Neural cell (in vitro differentiated cells): ENCODE measurements at regions not wholly inside any gene's neighbourhood (a gene's known extent, or its start where the extent isn't known, plus 50 kb on each side); places are given as distances from the start of the nearest gene placed in this dataset.

Source experiments
- H2AFZ ChIP-seq: fragments of 200-600, 300-800 bp; sonication (generic), shearing (Covaris generic); 2 replicates; pipeline ENCODE4 v1.6.0; 2014; ENCODE audit warnings: low read depth, mild to moderate bottlenecking, antibody characterized with exemption, low read length, moderate library complexity
- H3F3A ChIP-seq: fragments of 200-600 bp; shearing (Covaris generic); 2 replicates; pipeline ENCODE4 v1.6.1; 2016; ENCODE audit warnings: mild to moderate bottlenecking, moderate library complexity, mixed read lengths, antibody characterized with exemption, low read length; ENCODE audit not compliant: insufficient read depth, poor library complexity, severe bottlenecking
- H3K27ac ChIP-seq: fragments of 200-600, 300-800 bp; sonication (generic), shearing (Covaris generic); 2 replicates; pipeline ENCODE4 v1.5.1; 2014; ENCODE audit warnings: mild to moderate bottlenecking, low read length, moderate library complexity
- H3K27me3 ChIP-seq: fragments of 300-800, 200-600 bp; sonication (generic), shearing (Covaris generic); 2 replicates; pipeline ENCODE4 v1.6.0; 2014; ENCODE audit warnings: mild to moderate bottlenecking, low read depth, low read length, moderate library complexity; ENCODE audit not compliant: insufficient read depth
- H3K36me3 ChIP-seq: fragments of 300-800, 200-600 bp; sonication (generic), shearing (Covaris generic); 2 replicates; pipeline ENCODE4 v1.5.1; 2014; ENCODE audit warnings: mild to moderate bottlenecking, antibody characterized with exemption, low read length, moderate library complexity; ENCODE audit not compliant: insufficient read depth
- H3K4me2 ChIP-seq: fragments of 300-800, 200-600 bp; sonication (generic), shearing (Covaris generic); 2 replicates; pipeline ENCODE4 v1.6.0; 2014; ENCODE audit warnings: mild to moderate bottlenecking, low read length
- H3K4me3 ChIP-seq: fragments of 300-800, 200-600 bp; sonication (generic), shearing (Covaris generic); 2 replicates; pipeline ENCODE4 v1.5.1; 2014; ENCODE audit warnings: mild to moderate bottlenecking, low read length, moderate library complexity
- H3K79me2 ChIP-seq: fragments of 200-600 bp; shearing (Covaris generic); replicated peaks from 2 replicates; pipeline ENCODE4 v1.6.0; 2014; ENCODE audit warnings: mild to moderate bottlenecking, low read length, moderate library complexity; ENCODE audit not compliant: insufficient read depth
- H3K9ac ChIP-seq: fragments of 300-800, 200-600 bp; sonication (generic), shearing (Covaris generic); 2 replicates; pipeline ENCODE4 v1.6.1; 2016; ENCODE audit warnings: mild to moderate bottlenecking, low read length, mixed read lengths
- H3K9me2 ChIP-seq: fragments of 200-600 bp; shearing (Covaris generic); 2 replicates; pipeline ENCODE4 v1.6.1; 2016; ENCODE audit warnings: mild to moderate bottlenecking, low read length, mixed read lengths; ENCODE audit not compliant: insufficient read depth
- H3K9me3 ChIP-seq: fragments of 200-600, 300-800 bp; sonication (generic), shearing (Covaris generic); 2 replicates; pipeline ENCODE4 v1.6.1; 2016; ENCODE audit warnings: mild to moderate bottlenecking, mixed run types, low read length, moderate library complexity, mixed read lengths
- H4K20me1 ChIP-seq: fragments of 200-600 bp; shearing (Covaris generic); 2 replicates; pipeline ENCODE4 v1.6.1; 2016; ENCODE audit warnings: mild to moderate bottlenecking, mixed run types; ENCODE audit not compliant: insufficient read depth
- CTCF ChIP-seq: fragments of 450-650 bp; IDR thresholded peaks from 2 replicates; pipeline ENCODE4 v1.5.1; 2014; ENCODE audit warnings: antibody characterized with exemption, mild to moderate bottlenecking, moderate library complexity; ENCODE audit not compliant: poor library complexity, severe bottlenecking
- EP300 ChIP-seq: fragments of 450-650 bp; conservative IDR thresholded peaks from 2 replicates; pipeline ENCODE4 v1.6.1; 2014; ENCODE audit warnings: antibody characterized with exemption, mild to moderate bottlenecking, moderate library complexity; ENCODE audit not compliant: poor library complexity, severe bottlenecking
- EZH2 ChIP-seq: fragments of 200-600, 300-800 bp; shearing (Covaris generic), sonication (generic); IDR thresholded peaks from 2 replicates; pipeline ENCODE4 v1.6.1; 2014; ENCODE audit warnings: antibody characterized with exemption, low read length, borderline replicate concordance, mild to moderate bottlenecking; ENCODE audit not compliant: insufficient read depth, poor library complexity, severe bottlenecking
- MXI1 ChIP-seq: fragments of 450-650 bp; conservative IDR thresholded peaks from 2 replicates; pipeline ENCODE4 v1.6.1; 2014; ENCODE audit warnings: antibody characterized with exemption, mild to moderate bottlenecking; ENCODE audit not compliant: poor library complexity, severe bottlenecking
- POLR2AphosphoS5 ChIP-seq: IDR thresholded peaks from 2 replicates; pipeline ENCODE4 v1.6.1; 2012
- RAD21 ChIP-seq: fragments of 450-650 bp; conservative IDR thresholded peaks from 2 replicates; pipeline ENCODE4 v1.6.1; 2014; ENCODE audit warnings: antibody characterized with exemption, mild to moderate bottlenecking, moderate library complexity
- REST ChIP-seq: IDR thresholded peaks from 2 replicates; pipeline ENCODE4 v1.6.1; 2012; ENCODE audit warnings: borderline replicate concordance
- SMC3 ChIP-seq: fragments of 450-650 bp; conservative IDR thresholded peaks from 2 replicates; pipeline ENCODE4 v1.6.1; 2014; ENCODE audit warnings: antibody characterized with exemption, mild to moderate bottlenecking, moderate library complexity; ENCODE audit not compliant: poor library complexity
- TAF1 ChIP-seq: IDR thresholded peaks from 2 replicates; pipeline ENCODE4 v1.6.1; 2012; ENCODE audit warnings: low read depth

GRCh38 chr21:32155226-32155625, 123.6 kb downstream of the MIS18A start:
- Histone ChIP-seq H2AFZ (no peak overlapping the region), H3K9ac (no peak overlapping the region), H4K20me1 (no peaks in the 10 kb centered on the region), H3K27me3 (no peaks in the 10 kb centered on the region), H3K9me2 (no peaks in the 10 kb centered on the region), H3F3A (no peaks in the 10 kb centered on the region), H3K9me3 (no peaks in the 10 kb centered on the region), H3K36me3 (no peaks in the 10 kb centered on the region), H3K79me2 (no peaks in the 10 kb centered on the region), H3K4me3 (no peak overlapping the region), H3K4me2 (no peak overlapping the region), H3K27ac (no peak overlapping the region)
- TF ChIP-seq EP300 (no peak), REST (no peak), EZH2 (no peak), SMC3 (no peak), MXI1 (no peak), RAD21 (no peak), CTCF (no peak), POLR2AphosphoS5 (no peak), TAF1 (no peak)

- no peaks in the 10 kb centered on the region for H3K9me2 ChIP-seq
- H3K9ac ChIP-seq: no peak overlapping the region
- H3K27me3 ChIP-seq: no peaks in the 10 kb centered on the region
- H3K4me2 ChIP-seq: no peak overlapping the region
- no peaks in the 10 kb centered on the region for H3K9me3 ChIP-seq
- no peaks in the 10 kb centered on the region for H3K79me2 ChIP-seq
- H3K36me3 ChIP-seq: no peaks in the 10 kb centered on the region
- no peaks in the 10 kb centered on the region for H3F3A ChIP-seq
- H3K4me3 ChIP-seq: no peak overlapping the region
- H3K27ac ChIP-seq: no peak overlapping the region
- H2AFZ ChIP-seq: no peak overlapping the region
- no peaks in the 10 kb centered on the region for H4K20me1 ChIP-seq
- TF ChIP-seq EZH2 (no peak), MXI1 (no peak), CTCF (no peak), SMC3 (no peak), POLR2AphosphoS5 (no peak), RAD21 (no peak), EP300 (no peak), REST (no peak), TAF1 (no peak)
Observed at GRCh38 chr21:32147041-32147440, 131.8 kb downstream of the MIS18A start.
